Activated gamma-delta T cell treated with anti-CD3 and anti-CD28 coated beads, Interleukin-2, amount 50 U/mL, for 16 hours (primary cell): ENCODE measurements at regions not wholly inside any gene's neighbourhood (a gene's known extent, or its start where the extent isn't known, plus 50 kb on each side); places are given as distances from the start of the nearest gene placed in this dataset.
"Not testable (repeated sequence)": the region's sequence is repeated elsewhere in the genome, so short reads cannot be mapped to it uniquely, and the experiment has no call there.

Source experiments
- DNase-seq: peaks from one replicate; pipeline ENCODE4 v3.0.0-alpha.2; 2020; ENCODE audit warnings: low read depth

- no peak for DNase-seq
These were observed 314.8 kb downstream of the TSN start for GRCh38 chr2:122070241-122070731.

- DNase-seq = no peak
These were observed 317.2 kb downstream of the TSN start for GRCh38 chr2:122072666-122073065.

GRCh38 chr2:122074201-122074600, 318.8 kb downstream of the TSN start:
- DNase-seq = no peak

GRCh38 chr2:122075381-122075780, 319.9 kb downstream of the TSN start:
- DNase-seq = no peak

- DNase-seq = no peak
These were observed 321.7 kb downstream of the TSN start for GRCh38 chr2:122077114-122077513.

GRCh38 chr2:122077771-122078170, 322.3 kb downstream of the TSN start:
- DNase-seq = no peak

GRCh38 chr2:122078451-122078850, 323.0 kb downstream of the TSN start:
- no peak for DNase-seq

GRCh38 chr2:122079844-122080243, 324.4 kb downstream of the TSN start:
- no peak for DNase-seq

GRCh38 chr2:122080316-122080715, 324.9 kb downstream of the TSN start:
- DNase-seq = no peak

- DNase-seq = no peak
These were observed 325.4 kb downstream of the TSN start for GRCh38 chr2:122080871-122081270.

- no peak for DNase-seq
These were observed 326.3 kb downstream of the TSN start for GRCh38 chr2:122081751-122082150.

GRCh38 chr2:122083256-122084048, 328.0 kb downstream of the TSN start:
- no peak for DNase-seq

- DNase-seq = not testable (repeated sequence)
These were observed 330.2 kb downstream of the TSN start for GRCh38 chr2:122085672-122086071.

GRCh38 chr2:122094557-122094956, 339.1 kb downstream of the TSN start:
- DNase-seq = no peak

- no peak for DNase-seq
These were observed 341.3 kb downstream of the TSN start for GRCh38 chr2:122096761-122097160.

GRCh38 chr2:122098306-122098705, 342.9 kb downstream of the TSN start:
- no peak for DNase-seq

- DNase-seq = no peak
These were observed 344.9 kb downstream of the TSN start for GRCh38 chr2:122100346-122100745.

- DNase-seq = no peak
These were observed 345.3 kb downstream of the TSN start for GRCh38 chr2:122100756-122101155.

GRCh38 chr2:122101319-122101718, 345.9 kb downstream of the TSN start:
- no peak for DNase-seq

- no peak for DNase-seq
These were observed 349.9 kb downstream of the TSN start for GRCh38 chr2:122105171-122105876.

- DNase-seq = no peak
These were observed 350.4 kb downstream of the TSN start for GRCh38 chr2:122105877-122106206.

- DNase-seq = no peak
These were observed 352.7 kb downstream of the TSN start for GRCh38 chr2:122108186-122108585.

- no peak for DNase-seq
These were observed 357.0 kb downstream of the TSN start for GRCh38 chr2:122112216-122113005.
